GM18867 (cell line): ENCODE measurements at regions not wholly inside any gene's neighbourhood (a gene's known extent, or its start where the extent isn't known, plus 50 kb on each side); places are given as distances from the start of the nearest gene placed in this dataset.

Source experiments
- ATAC-seq: cut with Tn5 transposase; IDR thresholded peaks from one replicate; pipeline ENCODE4 v1.9.1; 2021; ENCODE audit warnings: mild to moderate bottlenecking, moderate library complexity; ENCODE audit not compliant: unreplicated experiment

GRCh38 chr6:37556881-37557644, 57.4 kb upstream of the CCDC167 start:
- ATAC-seq, result no peak

GRCh38 chr6:37555040-37555781, 55.5 kb upstream of the CCDC167 start:
- no peak for ATAC-seq

- no peak for ATAC-seq
Observed at GRCh38 chr6:37554480-37554819, 54.8 kb upstream of the CCDC167 start.

DNA sequence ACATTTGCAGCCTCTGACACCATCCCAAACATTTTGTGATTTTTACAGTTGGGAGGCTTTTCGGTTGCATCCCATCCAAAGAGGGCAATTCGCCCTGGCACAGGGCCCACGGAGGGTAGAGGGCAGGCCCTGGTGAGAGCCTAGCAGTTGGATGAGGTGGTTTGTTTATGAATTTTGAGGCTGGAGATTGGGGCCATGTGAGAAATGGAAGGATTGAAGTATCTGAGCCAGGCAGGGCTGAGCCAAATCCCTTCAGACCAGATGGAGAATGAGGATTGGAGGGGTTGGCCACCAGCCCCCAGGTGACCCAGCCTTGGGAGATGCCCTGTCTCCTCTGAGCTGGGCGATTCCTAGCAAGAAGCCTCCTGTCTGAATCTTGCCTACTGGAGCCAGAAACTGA, 52.6 kb upstream of the CCDC167 start:
- no peak for ATAC-seq

- no peak for ATAC-seq
Observed at GRCh38 chr6:37551867-37552266, 52.2 kb upstream of the CCDC167 start.

DNA sequence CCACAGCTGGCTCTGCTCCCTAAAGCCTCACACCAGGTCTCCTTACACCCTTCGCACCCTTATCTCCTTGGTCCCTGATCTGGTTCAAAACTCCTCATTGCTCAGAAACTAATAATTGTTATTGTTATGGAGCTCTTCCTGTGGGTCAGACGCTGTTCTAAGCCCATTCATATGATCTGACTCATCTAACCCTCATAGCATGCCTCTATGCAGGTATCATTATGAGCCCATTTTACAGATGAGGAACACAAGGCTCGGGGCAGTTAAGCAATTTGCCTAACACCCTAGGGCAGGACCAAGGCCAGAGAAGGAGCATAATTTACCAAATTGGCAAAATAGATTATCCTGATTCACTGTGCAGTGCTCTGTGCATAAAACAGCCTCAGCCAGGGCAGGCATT, 51.8 kb upstream of the CCDC167 start:
- ATAC-seq, result no peak

- ATAC-seq, result no peak
Observed at GRCh38 chr6:37551002-37551401, 51.3 kb upstream of the CCDC167 start.

GRCh38 chr6:37550191-37550831, 50.6 kb upstream of the CCDC167 start:
- ATAC-seq, result no peak

DNA sequence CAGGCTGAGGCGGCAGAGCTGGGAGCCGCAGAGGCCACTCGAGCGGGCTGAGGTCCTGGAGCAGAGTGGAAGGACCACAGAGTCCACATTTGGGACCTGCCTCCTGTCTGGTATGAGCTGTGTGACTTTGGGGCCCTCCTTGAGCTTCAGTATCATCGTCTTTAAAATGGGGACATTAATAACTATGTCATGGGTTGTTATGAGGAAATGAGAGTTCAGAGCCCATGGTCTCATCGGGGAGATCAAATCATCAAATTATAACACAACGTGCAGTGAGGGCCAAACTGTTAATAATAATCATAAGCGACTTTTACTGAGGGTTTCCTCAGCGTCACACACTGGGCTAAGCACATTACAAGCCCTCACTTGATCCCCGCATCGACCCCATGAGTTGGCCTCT, 49.9 kb upstream of the CCDC167 start:
- no peak for ATAC-seq
